HG02642 (cell line): ENCODE measurements at regions not wholly inside any gene's neighbourhood (a gene's known extent, or its start where the extent isn't known, plus 50 kb on each side); places are given as distances from the start of the nearest gene placed in this dataset.
A peak's percentile ranks its signal among the peaks of the same experiment; 100 is the strongest.

Experiments used
- ATAC-seq: cut with Tn5 transposase; IDR thresholded peaks from one replicate; pipeline ENCODE4 v1.9.1; 2021; ENCODE audit warnings: mild to moderate bottlenecking; ENCODE audit not compliant: unreplicated experiment, poor library complexity

GRCh38 chr15:94943888-94944287 is 712.5 kb downstream of the MCTP2 start:
- no peak for ATAC-seq

GRCh38 chr15:94951538-94951937 is 720.2 kb downstream of the MCTP2 start:
- ATAC-seq = no peak

GRCh38 chr15:94963953-94964352 is 732.6 kb downstream of the MCTP2 start:
- ATAC-seq = no peak

- ATAC-seq = no peak
These were observed 734.2 kb downstream of the MCTP2 start for GRCh38 chr15:94965593-94965992.

- no peak for ATAC-seq
These were observed 736.8 kb downstream of the MCTP2 start for GRCh38 chr15:94968133-94968532.

GRCh38 chr15:94970096-94970495 is 738.7 kb downstream of the MCTP2 start:
- no peak for ATAC-seq

- no peak for ATAC-seq
These were observed 739.4 kb downstream of the MCTP2 start for GRCh38 chr15:94970802-94971201.

- no peak for ATAC-seq
These were observed 741.0 kb downstream of the MCTP2 start for GRCh38 chr15:94972314-94972713.

GRCh38 chr15:94987085-94987484 is 755.7 kb downstream of the MCTP2 start:
- no peak for ATAC-seq

GRCh38 chr15:94991718-94992117 is 760.4 kb downstream of the MCTP2 start:
- ATAC-seq = no peak

- ATAC-seq = no peak
These were observed 778.3 kb downstream of the MCTP2 start for GRCh38 chr15:95009635-95010034.

- no peak for ATAC-seq
These were observed 782.0 kb downstream of the MCTP2 start for GRCh38 chr15:95013381-95013780.

GRCh38 chr15:95016511-95017229 is 785.3 kb downstream of the MCTP2 start:
- ATAC-seq = no peak

GRCh38 chr15:95017666-95018328 is 786.4 kb downstream of the MCTP2 start:
- no peak for ATAC-seq

- ATAC-seq = peak; percentile 73
These were observed 787.7 kb downstream of the MCTP2 start for GRCh38 chr15:95018888-95019545.

GRCh38 chr15:95019907-95020306 is 788.5 kb downstream of the MCTP2 start:
- no peak for ATAC-seq

GRCh38 chr15:95021816-95022215 is 790.5 kb downstream of the MCTP2 start:
- ATAC-seq = no peak

- ATAC-seq = no peak
These were observed 793.0 kb downstream of the MCTP2 start for GRCh38 chr15:95024351-95024750.

- no peak for ATAC-seq
These were observed 794.8 kb downstream of the MCTP2 start for GRCh38 chr15:95025924-95026728.

- no peak for ATAC-seq
These were observed 796.6 kb downstream of the MCTP2 start for GRCh38 chr15:95027981-95028380.

GRCh38 chr15:95032156-95032555 is 800.8 kb downstream of the MCTP2 start:
- no peak for ATAC-seq
